Fibroblast of mammary gland (primary cell): ENCODE measurements at regions not wholly inside any gene's neighbourhood (a gene's known extent, or its start where the extent isn't known, plus 50 kb on each side); places are given as distances from the start of the nearest gene placed in this dataset.

Experiments
- DNase-seq: peaks from one replicate; pipeline ENCODE4 v3.0.0-alpha.2; 2010; ENCODE audit warnings: low read depth
- H3K4me3 ChIP-seq: 2 replicates; pipeline ENCODE4 v1.5.1; 2011; ENCODE audit warnings: low read depth, mild to moderate bottlenecking, low read length, moderate library complexity; ENCODE audit not compliant: control insufficient read depth
- TF ChIP-seq, protein P1 (sequence below): conservative IDR thresholded peaks from 2 replicates; pipeline ENCODE4 v1.5.1; 2011; ENCODE audit warnings: low read depth, low read length, inconsistent platforms; ENCODE audit not compliant: control insufficient read depth, insufficient read depth

DNA sequence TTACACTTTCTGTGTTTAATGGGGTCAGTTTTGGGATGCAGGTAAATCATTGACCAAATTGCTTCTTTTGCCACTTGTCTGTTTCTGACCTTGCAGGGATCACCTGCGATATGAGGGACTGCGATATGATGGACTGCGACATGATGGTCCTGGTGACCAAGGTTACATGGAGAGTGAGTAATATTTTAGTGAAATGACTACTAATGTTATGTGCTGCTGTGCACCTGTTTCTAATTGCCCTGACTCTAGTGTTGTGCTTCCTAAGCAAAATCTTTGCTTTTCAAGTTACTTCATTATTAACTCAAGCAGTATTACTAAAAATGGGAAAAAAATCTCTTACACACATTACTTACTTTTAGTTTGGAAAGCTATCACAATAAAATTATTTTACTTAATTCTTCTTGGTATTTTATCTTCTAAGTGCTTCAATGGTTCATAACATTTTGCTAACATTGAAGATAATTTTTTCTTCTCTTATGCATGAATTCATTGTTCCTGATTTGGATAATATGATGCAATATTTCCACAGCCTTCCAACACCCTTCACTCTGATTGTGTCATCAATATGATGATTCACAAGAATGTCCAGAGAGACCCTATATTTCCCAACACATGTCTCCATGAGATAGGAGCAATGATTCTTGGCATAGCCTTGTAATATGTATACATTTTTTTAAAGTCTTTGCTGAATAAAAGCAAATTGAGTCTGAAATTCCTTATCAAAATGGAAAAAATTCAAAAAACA, 306.2 kb upstream of the AKR1E2 start:
- H3K4me3 ChIP-seq, result no peak overlapping the region
- DNase-seq, result peak; percentile 94
- TF ChIP-seq, protein P1, sequence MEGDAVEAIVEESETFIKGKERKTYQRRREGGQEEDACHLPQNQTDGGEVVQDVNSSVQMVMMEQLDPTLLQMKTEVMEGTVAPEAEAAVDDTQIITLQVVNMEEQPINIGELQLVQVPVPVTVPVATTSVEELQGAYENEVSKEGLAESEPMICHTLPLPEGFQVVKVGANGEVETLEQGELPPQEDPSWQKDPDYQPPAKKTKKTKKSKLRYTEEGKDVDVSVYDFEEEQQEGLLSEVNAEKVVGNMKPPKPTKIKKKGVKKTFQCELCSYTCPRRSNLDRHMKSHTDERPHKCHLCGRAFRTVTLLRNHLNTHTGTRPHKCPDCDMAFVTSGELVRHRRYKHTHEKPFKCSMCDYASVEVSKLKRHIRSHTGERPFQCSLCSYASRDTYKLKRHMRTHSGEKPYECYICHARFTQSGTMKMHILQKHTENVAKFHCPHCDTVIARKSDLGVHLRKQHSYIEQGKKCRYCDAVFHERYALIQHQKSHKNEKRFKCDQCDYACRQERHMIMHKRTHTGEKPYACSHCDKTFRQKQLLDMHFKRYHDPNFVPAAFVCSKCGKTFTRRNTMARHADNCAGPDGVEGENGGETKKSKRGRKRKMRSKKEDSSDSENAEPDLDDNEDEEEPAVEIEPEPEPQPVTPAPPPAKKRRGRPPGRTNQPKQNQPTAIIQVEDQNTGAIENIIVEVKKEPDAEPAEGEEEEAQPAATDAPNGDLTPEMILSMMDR, result no peak

DNA sequence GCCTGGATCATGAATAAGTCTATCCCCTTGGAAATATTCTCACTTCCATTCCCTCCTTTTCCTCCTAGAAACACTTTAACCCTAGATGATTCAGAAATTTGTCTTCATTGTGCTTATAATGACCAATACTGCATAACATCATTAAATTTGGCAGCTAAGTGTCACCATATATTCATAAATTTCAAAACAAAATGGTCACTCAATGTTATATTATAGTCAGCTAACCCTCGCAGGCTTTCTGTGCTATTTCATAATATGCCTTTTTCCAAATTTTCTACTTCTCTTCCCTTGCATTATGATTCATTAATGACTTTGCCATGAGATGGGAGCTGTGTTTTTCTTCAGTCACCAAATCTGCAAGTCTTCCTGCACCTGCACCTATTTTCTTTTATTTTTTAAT, 308.3 kb upstream of the AKR1E2 start:
- TF ChIP-seq, protein P1, result no peak
- H3K4me3 ChIP-seq, result no peak overlapping the region
- DNase-seq, result no peak

DNA sequence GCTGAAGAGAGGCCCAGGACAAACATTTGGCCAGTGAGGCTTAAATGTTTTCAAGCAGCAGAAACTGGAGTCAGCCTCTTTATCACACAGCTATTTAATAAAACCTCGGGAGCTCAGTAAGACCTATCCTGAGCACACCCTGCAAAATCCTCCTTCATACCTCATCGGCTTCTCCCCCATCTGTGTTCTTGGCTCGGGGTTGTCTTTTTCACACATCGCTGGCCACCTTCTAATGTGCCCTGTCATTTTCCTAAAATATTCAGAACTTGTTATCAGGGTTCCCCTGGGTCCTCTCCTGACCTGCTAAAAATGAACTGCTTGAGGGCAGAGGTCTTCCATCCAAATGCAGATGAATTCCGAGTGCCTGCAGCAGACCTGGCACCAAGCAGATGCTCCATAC, 310.3 kb upstream of the AKR1E2 start:
- no peak overlapping the region for H3K4me3 ChIP-seq
- TF ChIP-seq, protein P1, result no peak
- no peak for DNase-seq

DNA sequence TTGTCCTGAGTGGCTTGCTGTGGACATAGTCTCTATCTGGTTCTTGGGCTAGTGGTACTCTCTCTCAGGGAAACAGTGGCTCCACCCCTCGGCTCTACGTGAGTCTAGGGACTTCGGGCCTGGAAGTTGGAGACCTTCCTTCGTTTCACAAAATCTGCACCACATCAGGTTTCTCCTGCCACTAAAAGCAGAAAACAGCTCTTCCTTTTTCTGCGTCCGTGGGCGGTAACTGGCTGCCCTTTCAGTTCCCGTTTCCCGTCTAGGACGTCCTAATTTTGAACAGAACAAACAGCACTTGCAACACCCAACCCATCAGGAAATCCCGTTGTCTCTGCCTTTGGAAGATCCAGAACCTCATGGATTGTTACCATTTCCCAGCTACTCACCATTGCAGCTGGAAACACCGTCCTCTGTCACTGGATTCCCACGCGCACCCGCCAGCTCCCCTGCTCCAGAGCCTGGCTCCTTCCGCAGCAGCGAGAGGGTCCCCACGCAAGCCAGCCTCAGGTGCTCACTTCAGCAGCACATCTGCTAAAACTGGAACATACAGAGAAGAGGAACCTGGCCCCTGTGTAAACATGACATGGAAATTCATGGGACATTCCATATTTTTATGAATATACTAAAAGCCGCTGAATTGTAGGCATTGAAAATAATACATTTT, 311.4 kb upstream of the AKR1E2 start:
- TF ChIP-seq, protein P1, result no peak
- H3K4me3 ChIP-seq, result no peak overlapping the region
- peak; percentile 76 for DNase-seq

DNA sequence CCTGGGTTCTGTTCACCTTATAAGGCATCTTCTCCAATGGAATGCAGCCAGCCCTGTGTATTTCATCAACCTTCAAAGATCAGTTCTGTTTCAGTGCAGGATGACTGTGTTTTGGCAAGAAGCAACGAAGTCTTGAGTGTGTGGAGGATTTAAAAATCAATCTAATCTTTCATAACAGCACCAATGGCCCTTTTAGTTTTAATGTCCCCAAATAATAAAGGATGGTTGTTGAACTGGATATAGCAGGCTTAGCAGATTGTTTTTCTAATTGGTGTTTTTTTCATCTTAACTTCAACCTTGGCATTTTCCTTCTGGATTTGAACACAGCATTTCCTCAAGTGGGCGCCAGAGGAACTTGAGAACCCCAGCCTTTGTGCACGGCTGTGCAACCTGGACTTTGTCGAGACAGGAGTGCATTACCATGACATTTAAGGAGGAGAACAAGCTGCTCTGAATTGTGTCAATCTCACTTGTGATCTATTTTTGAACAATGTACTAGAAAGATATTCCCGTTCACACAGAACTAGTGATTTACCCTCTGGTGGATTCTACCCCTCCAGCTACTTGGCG, 313.3 kb upstream of the AKR1E2 start:
- H3K4me3 ChIP-seq, result no peak overlapping the region
- TF ChIP-seq, protein P1, result peak; percentile 82
- DNase-seq, result peak; percentile 92

DNA sequence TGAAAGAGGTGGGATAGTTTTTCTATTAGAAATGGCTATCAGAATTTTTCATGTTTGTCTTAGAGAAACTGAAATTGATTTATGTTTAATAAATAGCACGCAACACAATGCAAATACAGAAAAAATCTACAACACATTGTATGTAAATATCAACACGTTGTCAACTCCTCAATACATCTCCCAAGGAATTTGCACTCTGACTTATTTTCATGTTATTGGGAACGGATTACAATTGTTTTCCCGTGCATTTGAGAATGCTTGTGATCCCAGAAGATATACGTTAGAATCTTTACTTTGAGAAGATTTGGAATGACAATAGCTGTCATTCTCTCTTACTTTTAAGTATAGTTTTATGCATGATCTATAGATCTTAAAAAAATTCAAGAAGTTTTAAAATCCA, 313.8 kb upstream of the AKR1E2 start:
- TF ChIP-seq, protein P1, result no peak
- H3K4me3 ChIP-seq, result no peak overlapping the region
- DNase-seq, result no peak
